ENCODE measurements at regions not wholly inside any gene's neighbourhood (a gene's known extent, or its start where the extent isn't known, plus 50 kb on each side); places are given as distances from the start of the nearest gene placed in this dataset.

DNA sequence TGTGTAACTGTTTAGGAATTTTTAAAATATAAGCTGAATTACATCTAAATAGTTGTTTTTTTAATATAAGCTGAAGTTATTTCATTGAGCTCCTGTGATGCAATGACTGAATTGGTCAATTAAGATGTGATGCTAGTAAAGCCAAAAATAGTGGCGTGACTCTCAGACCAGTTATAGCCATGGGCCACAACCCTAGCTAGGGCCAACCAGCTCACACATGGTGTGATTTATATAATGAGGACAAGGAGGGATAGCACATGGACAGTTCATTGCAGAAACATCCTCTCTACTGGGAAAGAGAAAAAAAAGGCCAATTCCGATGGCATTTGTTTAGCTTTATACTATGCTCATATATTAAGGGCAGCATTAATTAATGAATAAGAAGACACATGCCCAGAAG is 119.3 kb upstream of the PROX1 start:
- no peak overlapping the region for H2AFZ ChIP-seq (replicated peaks; ENCODE audit: low read length, poor library complexity)

More for the DNA sequence above, 119.3 kb upstream of the PROX1 start:
- Histone ChIP-seq H3K9me3 (ENCODE audit: control insufficient read depth, insufficient read depth, low read length) (no peaks in the 10 kb centered on the region; the same call in 1 of the 2 replicates), H3K36me3 (ENCODE audit: control insufficient read depth, insufficient read depth, low read length) (no peaks in the 10 kb centered on the region), H4K91ac (ENCODE audit: insufficient read depth, low read depth, low read length) (no peak overlapping the region), H3K56ac (ENCODE audit: extremely low read depth, insufficient read depth, low read length) (no peak overlapping the region), H2AK9ac (replicated peaks; ENCODE audit: low read depth, low read length, poor library complexity) (no peak overlapping the region), H3K14ac (replicated peaks; ENCODE audit: low read depth, low read length) (no peak overlapping the region), H3K23ac (ENCODE audit: low read depth, low read length) (no peak overlapping the region), H4K8ac (ENCODE audit: low read depth in 2 of 2, low read length in 2 of 2) (no peak overlapping the region), H4K5ac (ENCODE audit: low read depth, low read length) (no peak overlapping the region), H4K20me1 (ENCODE audit: insufficient read depth, low read length) (no peaks in the 10 kb centered on the region), H3K27ac (ENCODE audit: insufficient read depth, low read length) (no peak overlapping the region), H3K9me1 (ENCODE audit: insufficient read depth, low read length) (no peaks in the 10 kb centered on the region), H3K9ac (ENCODE audit: low read depth, low read length) (no peak overlapping the region), H3K27me3 (ENCODE audit: control insufficient read depth, insufficient read depth, low read length) (no peaks in the 10 kb centered on the region), H3K18ac (ENCODE audit: low read depth, low read length) (no peak overlapping the region), H2BK5ac (ENCODE audit: low read depth, low read length, poor library complexity, severe bottlenecking) (no peak overlapping the region), H3K4ac (ENCODE audit: low read depth, low read length) (no peak overlapping the region), H2BK15ac (ENCODE audit: low read depth, low read length) (no peak overlapping the region), H3K79me1 (ENCODE audit: low read depth in 1 of 2, low read length in 2 of 2) (no peaks in the 10 kb centered on the region), H2AK5ac (ENCODE audit: low read depth, low read length) (no peak overlapping the region), H2BK20ac (ENCODE audit: low read depth, low read length) (no peak overlapping the region), H3K4me2 (ENCODE audit: low read depth, low read length) (no peak overlapping the region), H3K4me1 (ENCODE audit: control insufficient read depth, insufficient read depth, low read length) (no peaks in the 10 kb centered on the region), H2BK120ac (ENCODE audit: low read depth, low read length) (no peak overlapping the region), H3K4me3 (ENCODE audit: insufficient read depth, low read depth, low read length) (no peak overlapping the region)
- in situ Hi-C loops (cut with MboI; ENCODE audit: low sequenced_read_pairs) (no loop called here), dilution Hi-C loops (cut with HindIII; ENCODE audit: low sequenced_read_pairs, unreplicated experiment) (no loop called here), intact Hi-C loops (cut with micrococcal nuclease) (no loop called here)
- no peak for ATAC-seq (ENCODE audit: low read depth)
- no peak for DNase-seq
- ChIA-PET POLR2A (ENCODE audit: unreplicated experiment) (no interaction called here), CTCF (interaction anchor here (0.6 kb wide), 1 partner anchor 301 kb away, joined by 3 read pairs; no protein-coding TSS in a partner anchor)
- no CpG with 5 or more reads among the region's 2 CpGs for WGBS, 2 experiments (ENCODE audit: extremely low coverage in 2 of 2, insufficient read length in 1 of 2)
- no TSS peak for BruUV-seq (replicated peaks)
- no peak for TF ChIP-seq BHLHE40 (IDR thresholded peaks at IDR 0.05; ENCODE audit: low read depth, low read length)
- TF ChIP-seq, protein P1, sequence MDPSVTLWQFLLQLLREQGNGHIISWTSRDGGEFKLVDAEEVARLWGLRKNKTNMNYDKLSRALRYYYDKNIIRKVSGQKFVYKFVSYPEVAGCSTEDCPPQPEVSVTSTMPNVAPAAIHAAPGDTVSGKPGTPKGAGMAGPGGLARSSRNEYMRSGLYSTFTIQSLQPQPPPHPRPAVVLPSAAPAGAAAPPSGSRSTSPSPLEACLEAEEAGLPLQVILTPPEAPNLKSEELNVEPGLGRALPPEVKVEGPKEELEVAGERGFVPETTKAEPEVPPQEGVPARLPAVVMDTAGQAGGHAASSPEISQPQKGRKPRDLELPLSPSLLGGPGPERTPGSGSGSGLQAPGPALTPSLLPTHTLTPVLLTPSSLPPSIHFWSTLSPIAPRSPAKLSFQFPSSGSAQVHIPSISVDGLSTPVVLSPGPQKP (IDR thresholded peaks at IDR 0.05; ENCODE audit: borderline replicate concordance, low read depth, low read length): no peak
- TF ChIP-seq USF2 (IDR thresholded peaks at IDR 0.05; ENCODE audit: low read depth, low read length): no peak
- no peak for TF ChIP-seq RAD21 (IDR thresholded peaks at IDR 0.05; ENCODE audit: low read length)
- TF ChIP-seq MAFK (IDR thresholded peaks at IDR 0.05; ENCODE audit: low read depth, low read length): no peak
- no peak for TF ChIP-seq CHD1 (IDR thresholded peaks at IDR 0.05; ENCODE audit: low read depth, low read length)
- TF ChIP-seq MAZ (IDR thresholded peaks at IDR 0.05; ENCODE audit: borderline replicate concordance, low read depth, low read length): no peak
- no peak for TF ChIP-seq FOS (IDR thresholded peaks at IDR 0.05; ENCODE audit: low read depth, low read length)
- TF ChIP-seq CTCF (conservative IDR thresholded peaks at IDR 0.05; ENCODE audit: low read depth, low read length): no peak

Measured in IMR-90 (cell line).